Vagina (tissue), 2 donors: ENCODE measurements at regions not wholly inside any gene's neighbourhood (a gene's known extent, or its start where the extent isn't known, plus 50 kb on each side); places are given as distances from the start of the nearest gene placed in this dataset.

Experiments
- CTCF ChIP-seq, 3 experiments: fragments of 450-650 bp in 2 of 3; fragments of 200-600 bp in 1 of 3; sonication (generic) in 1 of 3; IDR thresholded peaks; one replicate each; pipeline ENCODE4 v1.5.1; 2017 to 2019; ENCODE audit warnings: antibody characterized with exemption in 3 of 3, mild to moderate bottlenecking in 2 of 3, moderate library complexity in 2 of 3
- POLR2A ChIP-seq, 2 donors: fragments of 450-650 bp; IDR thresholded peaks; one replicate each; pipeline ENCODE4 v1.6.1; 2017; ENCODE audit warnings: antibody characterized with exemption in 2 of 2, mild to moderate bottlenecking in 2 of 2, moderate library complexity in 2 of 2

GRCh38 chr15:93477721-93478120, 388.7 kb upstream of the RGMA start:
- TF ChIP-seq CTCF (IDR thresholded peaks at IDR 0.05) (no peak), POLR2A (IDR thresholded peaks at IDR 0.05) (no peak)
